Testis (tissue), 2 donors: ENCODE measurements at regions not wholly inside any gene's neighbourhood (a gene's known extent, or its start where the extent isn't known, plus 50 kb on each side); places are given as distances from the start of the nearest gene placed in this dataset.

Source experiments
- POLR2A ChIP-seq: fragments of 450-650 bp; IDR thresholded peaks from one replicate; pipeline ENCODE4 v1.6.1; 2017; ENCODE audit warnings: antibody characterized with exemption, mild to moderate bottlenecking, moderate library complexity
- TF ChIP-seq, protein P1 (sequence below), 3 experiments: fragments of 450-650 bp in 2 of 3; fragments of 200-600 bp in 1 of 3; sonication (generic) in 1 of 3; IDR thresholded peaks; one replicate each; pipeline ENCODE4 v1.5.1; 2016 to 2019; ENCODE audit warnings: antibody characterized with exemption in 3 of 3, mild to moderate bottlenecking in 2 of 3, moderate library complexity in 1 of 3

- TF ChIP-seq, protein P1, sequence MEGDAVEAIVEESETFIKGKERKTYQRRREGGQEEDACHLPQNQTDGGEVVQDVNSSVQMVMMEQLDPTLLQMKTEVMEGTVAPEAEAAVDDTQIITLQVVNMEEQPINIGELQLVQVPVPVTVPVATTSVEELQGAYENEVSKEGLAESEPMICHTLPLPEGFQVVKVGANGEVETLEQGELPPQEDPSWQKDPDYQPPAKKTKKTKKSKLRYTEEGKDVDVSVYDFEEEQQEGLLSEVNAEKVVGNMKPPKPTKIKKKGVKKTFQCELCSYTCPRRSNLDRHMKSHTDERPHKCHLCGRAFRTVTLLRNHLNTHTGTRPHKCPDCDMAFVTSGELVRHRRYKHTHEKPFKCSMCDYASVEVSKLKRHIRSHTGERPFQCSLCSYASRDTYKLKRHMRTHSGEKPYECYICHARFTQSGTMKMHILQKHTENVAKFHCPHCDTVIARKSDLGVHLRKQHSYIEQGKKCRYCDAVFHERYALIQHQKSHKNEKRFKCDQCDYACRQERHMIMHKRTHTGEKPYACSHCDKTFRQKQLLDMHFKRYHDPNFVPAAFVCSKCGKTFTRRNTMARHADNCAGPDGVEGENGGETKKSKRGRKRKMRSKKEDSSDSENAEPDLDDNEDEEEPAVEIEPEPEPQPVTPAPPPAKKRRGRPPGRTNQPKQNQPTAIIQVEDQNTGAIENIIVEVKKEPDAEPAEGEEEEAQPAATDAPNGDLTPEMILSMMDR (IDR thresholded peaks at IDR 0.05) = no peak
- no peak for TF ChIP-seq POLR2A
Observed at GRCh38 chr11:131063638-131064037, 147.4 kb upstream of the SNX19 start.
